Mesenchymal stem cell (in vitro differentiated cells and primary cell): ENCODE measurements at regions not wholly inside any gene's neighbourhood (a gene's known extent, or its start where the extent isn't known, plus 50 kb on each side); places are given as distances from the start of the nearest gene placed in this dataset.

Source experiments
- DNase-seq: peaks from one replicate; pipeline ENCODE4 v3.0.0-alpha.2; 2013
- H2AFZ ChIP-seq: one replicate; pipeline ENCODE4 v1.6.1; 2013; ENCODE audit warnings: low read depth, mild to moderate bottlenecking, control low read depth, inconsistent platforms, low read length, moderate library complexity
- H2AK5ac ChIP-seq: 2 replicates; pipeline ENCODE4 v1.6.1; 2013; ENCODE audit warnings: low read length, moderate library complexity, mild to moderate bottlenecking, inconsistent platforms; ENCODE audit not compliant: severe bottlenecking
- H2BK120ac ChIP-seq: one replicate; pipeline ENCODE4 v1.6.1; 2013; ENCODE audit warnings: low read depth, mild to moderate bottlenecking, inconsistent platforms, low read length, moderate library complexity
- H2BK12ac ChIP-seq, 2 experiments: one replicate each; pipeline ENCODE4 v1.6.1; 2013; ENCODE audit warnings: inconsistent platforms in 2 of 2, low read length in 2 of 2, mild to moderate bottlenecking in 2 of 2, moderate library complexity in 2 of 2, control low read depth in 1 of 2
- H2BK15ac ChIP-seq: one replicate; pipeline ENCODE4 v1.6.1; 2013; ENCODE audit warnings: mild to moderate bottlenecking, low read depth, inconsistent platforms; ENCODE audit not compliant: poor library complexity, severe bottlenecking
- H2BK5ac ChIP-seq: 2 replicates; pipeline ENCODE4 v1.6.1; 2013; ENCODE audit warnings: low read depth, mild to moderate bottlenecking, low read length, control low read depth, inconsistent platforms; ENCODE audit not compliant: poor library complexity, severe bottlenecking
- H3K14ac ChIP-seq, 2 experiments: one replicate each; pipeline ENCODE4 v1.6.1; 2013; ENCODE audit warnings: inconsistent platforms in 2 of 2, low read length in 2 of 2, control low read depth in 1 of 2, mild to moderate bottlenecking in 1 of 2, moderate library complexity in 1 of 2
- H3K18ac ChIP-seq, 2 experiments: one replicate each; pipeline ENCODE4 v1.6.1; 2013; ENCODE audit warnings: inconsistent platforms in 2 of 2, low read length in 2 of 2, control low read depth in 1 of 2, low read depth in 1 of 2, mild to moderate bottlenecking in 1 of 2
- H3K23ac ChIP-seq, 2 experiments: one replicate each; pipeline ENCODE4 v1.6.1; 2013; ENCODE audit warnings: inconsistent platforms in 2 of 2, low read length in 2 of 2, mild to moderate bottlenecking in 2 of 2, moderate library complexity in 2 of 2, control low read depth in 1 of 2
- H3K27ac ChIP-seq: 2 replicates; pipeline ENCODE4 v1.5.1; 2013; ENCODE audit warnings: mild to moderate bottlenecking, moderate library complexity, low read length, control low read depth, inconsistent platforms; ENCODE audit not compliant: poor library complexity, severe bottlenecking
- H3K27me3 ChIP-seq, 2 experiments: 2 replicates each; pipeline versions ENCODE4 v1.6.1 to v1.7.0; 2013; ENCODE audit warnings: low read length in 2 of 2, mild to moderate bottlenecking in 2 of 2, moderate library complexity in 2 of 2, control low read depth in 1 of 2, inconsistent platforms in 1 of 2; ENCODE audit not compliant: control insufficient read depth in 1 of 2, insufficient read depth in 1 of 2
- H3K36me3 ChIP-seq, 2 experiments: 2 replicates each; pipeline versions ENCODE4 v1.6.1 to v1.7.0; 2013; ENCODE audit warnings: low read length in 2 of 2, control low read depth in 1 of 2, inconsistent platforms in 1 of 2, low read depth in 1 of 2, mild to moderate bottlenecking in 1 of 2; ENCODE audit not compliant: insufficient read depth in 2 of 2, control insufficient read depth in 1 of 2
- H3K4ac ChIP-seq, 2 experiments: one replicate each; pipeline ENCODE4 v1.6.1; 2013; ENCODE audit warnings: inconsistent platforms in 2 of 2, low read length in 2 of 2, mild to moderate bottlenecking in 2 of 2, moderate library complexity in 2 of 2, control low read depth in 1 of 2, low read depth in 1 of 2
- H3K4me1 ChIP-seq: 2 replicates; pipeline ENCODE4 v1.6.1; 2013; ENCODE audit warnings: low read depth, low read length, control low read depth; ENCODE audit not compliant: control insufficient read depth, insufficient read depth
- H3K4me2 ChIP-seq: 2 replicates; pipeline ENCODE4 v1.6.1; 2013; ENCODE audit warnings: low read length, mild to moderate bottlenecking, inconsistent platforms; ENCODE audit not compliant: poor library complexity, severe bottlenecking
- H3K4me3 ChIP-seq, 2 experiments: 2 replicates each; pipeline versions ENCODE4 v1.5.1 to v1.7.0; 2013; ENCODE audit warnings: low read length in 2 of 2, mild to moderate bottlenecking in 2 of 2, control low read depth in 1 of 2, low read depth in 1 of 2; ENCODE audit not compliant: insufficient read depth in 1 of 2
- H3K79me1 ChIP-seq: replicated peaks from 2 replicates; pipeline ENCODE4 v1.6.1; 2013; ENCODE audit warnings: mild to moderate bottlenecking, control low read depth, low read length, inconsistent platforms; ENCODE audit not compliant: poor library complexity, severe bottlenecking
- H3K9ac ChIP-seq: 2 replicates; pipeline ENCODE4 v1.7.0; 2013; ENCODE audit warnings: mild to moderate bottlenecking, low read length, moderate library complexity
- H3K9me3 ChIP-seq: 2 replicates; pipeline ENCODE4 v1.7.0; 2013; ENCODE audit warnings: mild to moderate bottlenecking, low read length; ENCODE audit not compliant: control insufficient read depth
- H4K8ac ChIP-seq: one replicate; pipeline ENCODE4 v1.6.1; 2013; ENCODE audit warnings: inconsistent platforms, mild to moderate bottlenecking, low read length, moderate library complexity
- H4K91ac ChIP-seq: one replicate; pipeline ENCODE4 v1.6.1; 2013; ENCODE audit warnings: mild to moderate bottlenecking, low read length, inconsistent platforms
- whole genome bisulfite sequencing: methylation state at CpG from one replicate; pipeline ENCODE4 v1.1.7; 2013; ENCODE audit warnings: mixed read lengths; 5-methylcytosine and 5-hydroxymethylcytosine counted together

DNA sequence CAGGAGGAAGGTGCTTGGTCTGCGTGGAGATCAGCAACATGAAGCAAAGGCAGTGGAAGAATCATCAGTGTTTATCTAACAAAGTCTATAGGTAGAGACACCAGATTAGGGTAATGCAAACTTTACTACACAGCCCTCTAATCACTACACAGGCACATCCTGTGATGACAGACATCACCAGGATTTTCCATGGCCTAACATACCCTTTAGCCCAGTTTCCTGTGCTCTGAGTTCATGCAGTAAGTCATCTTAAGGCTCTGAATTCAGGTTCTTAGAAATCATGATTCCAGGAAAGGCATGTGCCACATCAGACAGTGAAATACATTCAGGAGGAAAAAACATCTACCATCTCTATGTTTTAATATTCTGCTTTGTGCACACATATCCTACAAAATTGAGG lies 708.5 kb upstream of the SLC8A1 start:
- H3K14ac ChIP-seq, result no peak overlapping the region
- no peak overlapping the region for H4K91ac ChIP-seq
- no peak overlapping the region for H2AFZ ChIP-seq
- H2BK5ac ChIP-seq, result no peak overlapping the region
- H3K18ac ChIP-seq, result no peak overlapping the region
- no peaks in the 10 kb centered on the region for H3K36me3 ChIP-seq
- no peak overlapping the region for H2AK5ac ChIP-seq
- no peak overlapping the region for H3K4ac ChIP-seq
- DNase-seq, result peak; percentile 13
- H3K4me3 ChIP-seq, result no peak overlapping the region
- no peak overlapping the region for H3K4me2 ChIP-seq
- no peaks in the 10 kb centered on the region for H3K4me1 ChIP-seq
- H2BK120ac ChIP-seq, result no peak overlapping the region
- no peak overlapping the region for H3K27ac ChIP-seq
- H3K23ac ChIP-seq, result no peak overlapping the region
- no peaks in the 10 kb centered on the region for H3K27me3 ChIP-seq
- no peaks in the 10 kb centered on the region for H3K79me1 ChIP-seq
- 60% methylated on average over 1 of the region's 1 CpG for WGBS
- no peaks in the 10 kb centered on the region for H3K9me3 ChIP-seq
- no peak overlapping the region for H3K9ac ChIP-seq
- no peak overlapping the region for H2BK15ac ChIP-seq
- H2BK12ac ChIP-seq, result no peak overlapping the region
- H4K8ac ChIP-seq, result no peak overlapping the region

DNA sequence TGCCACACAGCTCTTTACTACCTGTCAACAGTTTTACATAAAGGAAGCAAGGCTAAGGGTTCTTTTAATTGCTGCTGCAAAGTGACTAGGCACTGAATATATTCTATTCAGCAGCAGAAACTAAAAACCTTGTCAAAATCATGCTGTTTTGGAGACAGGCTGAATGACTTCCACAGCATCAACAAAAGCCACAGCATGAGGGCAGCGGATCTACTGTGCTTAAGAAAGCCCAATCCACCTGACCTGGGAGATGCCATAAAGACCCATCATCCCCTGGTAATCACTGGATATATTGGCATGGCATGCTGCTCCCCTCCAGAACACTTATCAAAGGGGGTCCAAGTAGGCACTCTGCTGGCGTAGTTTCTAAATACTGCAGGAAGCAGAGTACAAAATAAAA lies 715.1 kb upstream of the SLC8A1 start:
- Histone ChIP-seq H4K8ac (no peak overlapping the region), H4K91ac (no peak overlapping the region), H3K9me3 (no peaks in the 10 kb centered on the region), H3K4me2 (no peak overlapping the region), H3K18ac (no peak overlapping the region), H3K4me1 (no peaks in the 10 kb centered on the region), H2AFZ (no peak overlapping the region), H2BK5ac (no peak overlapping the region), H3K79me1 (no peaks in the 10 kb centered on the region), H2BK120ac (no peak overlapping the region), H3K4ac (no peak overlapping the region), H2BK12ac (no peak overlapping the region), H3K36me3 (no peaks in the 10 kb centered on the region), H3K27me3 (no peaks in the 10 kb centered on the region), H3K23ac (no peak overlapping the region), H3K4me3 (no peak overlapping the region), H3K27ac (no peak overlapping the region), H3K9ac (no peak overlapping the region), H2BK15ac (no peak overlapping the region), H3K14ac (no peak overlapping the region), H2AK5ac (no peak overlapping the region)
- 90% methylated on average over 1 of the region's 2 CpGs for WGBS
- DNase-seq, result no peak

DNA sequence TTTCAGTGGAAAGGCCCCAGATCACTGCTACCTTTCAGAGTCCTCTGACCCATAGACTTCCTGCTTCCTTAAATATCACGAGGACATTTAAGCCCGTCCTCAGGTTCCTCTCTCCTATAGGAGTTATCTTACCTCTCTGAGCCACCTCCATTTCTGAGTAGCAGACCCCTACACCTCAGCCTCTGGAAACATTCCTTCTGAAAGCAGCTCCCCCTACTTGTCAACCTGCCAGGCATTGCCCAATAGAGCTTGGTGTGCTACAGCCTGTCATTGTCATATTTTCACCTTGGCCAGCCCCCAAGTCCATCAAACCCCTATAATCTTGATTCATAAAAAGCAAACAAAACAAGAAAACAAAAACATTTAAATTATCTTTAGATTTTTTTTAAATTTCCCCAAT lies 717.9 kb upstream of the SLC8A1 start:
- H2BK12ac ChIP-seq, result no peak overlapping the region

DNA sequence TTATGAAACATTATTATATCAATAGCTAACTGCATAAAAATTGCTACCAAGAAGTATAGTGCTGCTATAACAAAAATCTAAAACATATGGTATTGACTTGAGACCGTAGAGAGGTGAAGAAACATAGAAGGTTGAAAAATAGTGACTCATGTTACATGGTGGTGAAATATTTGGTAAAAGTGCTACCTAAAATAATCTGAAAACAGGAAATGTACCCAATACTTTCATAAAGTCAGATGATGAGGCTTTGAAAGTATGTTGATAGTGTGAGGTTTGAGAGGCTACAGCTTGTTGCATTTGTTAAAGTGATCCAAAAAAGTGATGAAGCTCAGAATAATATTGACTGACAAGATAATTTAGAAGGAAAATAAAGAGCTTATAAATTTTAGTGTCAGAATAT lies 718.7 kb upstream of the SLC8A1 start:
- H3K14ac ChIP-seq, result no peak overlapping the region
- no peak overlapping the region for H2BK5ac ChIP-seq

More for the DNA sequence above, 717.9 kb upstream of the SLC8A1 start:
- Histone ChIP-seq H3K36me3 (no peaks in the 10 kb centered on the region), H2BK15ac (no peak overlapping the region), H3K27ac (no peak overlapping the region), H2BK5ac (no peak overlapping the region), H3K18ac (no peak overlapping the region), H3K9ac (no peak overlapping the region), H2AK5ac (no peak overlapping the region), H2AFZ (no peak overlapping the region), H3K4ac (no peak overlapping the region), H3K4me1 (no peaks in the 10 kb centered on the region), H3K23ac (no peak overlapping the region), H2BK120ac (no peak overlapping the region), H3K4me3 (no peak overlapping the region), H4K8ac (no peak overlapping the region), H3K4me2 (no peak overlapping the region), H3K14ac (peak overlapping the region in 1 of 2 experiments; percentile 71), H4K91ac (no peak overlapping the region), H3K27me3 (no peaks in the 10 kb centered on the region), H3K79me1 (no peaks in the 10 kb centered on the region), H3K9me3 (no peaks in the 10 kb centered on the region)
- 72% methylated on average over 2 of the region's 2 CpGs for WGBS
- no peak for DNase-seq

More for the DNA sequence above, 718.7 kb upstream of the SLC8A1 start:
- Histone ChIP-seq H3K27ac (no peak overlapping the region), H3K79me1 (no peaks in the 10 kb centered on the region), H2BK12ac (no peak overlapping the region), H4K8ac (no peak overlapping the region), H3K4me3 (no peak overlapping the region), H2BK15ac (no peak overlapping the region), H3K18ac (no peak overlapping the region), H3K4me2 (no peak overlapping the region), H2BK120ac (no peak overlapping the region), H3K4me1 (no peaks in the 10 kb centered on the region), H2AK5ac (no peak overlapping the region), H3K9ac (no peak overlapping the region), H2AFZ (no peak overlapping the region), H4K91ac (no peak overlapping the region), H3K27me3 (no peaks in the 10 kb centered on the region), H3K23ac (no peak overlapping the region), H3K36me3 (no peaks in the 10 kb centered on the region), H3K9me3 (no peaks in the 10 kb centered on the region), H3K4ac (no peak overlapping the region)
- DNase-seq, result no peak
- 67% methylated on average over 1 of the region's 1 CpG for WGBS
